HCT116 (cell line): ENCODE measurements at regions not wholly inside any gene's neighbourhood (a gene's known extent, or its start where the extent isn't known, plus 50 kb on each side); places are given as distances from the start of the nearest gene placed in this dataset.

Experiments
- ATAC-seq: fragments of 200-7000 bp; cut with Tn5 transposase; 2 replicates; pipeline ENCODE4 v1.9.1; 2020; ENCODE audit warnings: mild to moderate bottlenecking, moderate library complexity
- BruUV-seq: library from RNA; stranded (reverse); fragments of 400-500 nt; replicated peaks from 2 replicates; lab custom pipeline; 2021; lab: Mats Ljungman, UMichigan
- CTCF ChIA-PET: fragments of 300-600 bp; sonication (Branson Sonifier 250); formaldehyde crosslinking; loops from one replicate; lab custom pipeline; 2021; ENCODE audit warnings: antibody characterized with exemption; lab: Charles Lee
- POLR2A ChIA-PET: fragments of 300-600, 350-600 bp; sonication (Branson Sonifier 250); formaldehyde crosslinking; loops from one replicate; lab custom pipeline; 2021; ENCODE audit warnings: antibody characterized with exemption; lab: Charles Lee
- RAD21 ChIA-PET, 2 experiments: fragments of 300-600 bp; sonication (Branson Sonifier 250); formaldehyde crosslinking; loops; one replicate each; lab custom pipeline; 2023; ENCODE audit warnings: low total read pairs in 2 of 2; ENCODE audit not compliant: uncharacterized antibody in 2 of 2, unreplicated experiment in 2 of 2, low non-redundant PET in 1 of 2; lab: Charles Lee
- DNase-seq: peaks from one replicate; pipeline ENCODE4 v3.0.0-alpha.2; 2010; ENCODE audit warnings: low read depth, low spot score
- H2AFZ ChIP-seq: fragments of 200-600 bp; shearing (Covaris generic), sonication (generic); 2 replicates; pipeline ENCODE4 v1.6.1; 2017; ENCODE audit warnings: low read depth, mixed run types, mixed read lengths, antibody characterized with exemption, low read length; ENCODE audit not compliant: poor library complexity, severe bottlenecking
- H3K27ac ChIP-seq: 2 replicates; pipeline ENCODE4 v1.5.1; 2012; ENCODE audit warnings: low read depth, low read length
- H3K27me3 ChIP-seq: fragments of 200-600 bp; sonication (generic); 2 replicates; pipeline ENCODE4 v1.6.1; 2016; ENCODE audit warnings: mixed run types, low read length, mixed read lengths; ENCODE audit not compliant: insufficient read depth
- H3K36me3 ChIP-seq, 2 experiments: fragments of 200-500 bp in 1 of 2; fragments of 200-600 bp in 1 of 2; sonication (Bioruptor generic) in 1 of 2; sonication (generic) in 1 of 2; 2 replicates each; pipeline versions ENCODE4 v1.5.1 to v1.6.1; 2014 to 2016; ENCODE audit warnings: low read length in 2 of 2, inconsistent platforms in 1 of 2, mixed read lengths in 1 of 2, mixed run types in 1 of 2; ENCODE audit not compliant: insufficient read depth in 2 of 2, control insufficient read depth in 1 of 2
- H3K4me1 ChIP-seq, 2 experiments: fragments of 200-600 bp in 1 of 2; sonication (generic) in 1 of 2; 2 replicates each; pipeline versions ENCODE4 v1.5.1 to v1.6.1; 2012 to 2017; ENCODE audit warnings: low read length in 2 of 2, inconsistent platforms in 1 of 2, mild to moderate bottlenecking in 1 of 2, mixed read lengths in 1 of 2, mixed run types in 1 of 2, moderate library complexity in 1 of 2; ENCODE audit not compliant: insufficient read depth in 2 of 2, control insufficient read depth in 1 of 2
- H3K4me2 ChIP-seq: fragments of 200-600 bp; sonication (generic); 2 replicates; pipeline ENCODE4 v1.6.1; 2017; ENCODE audit warnings: mixed run types, low read length, mixed read lengths
- H3K4me3 ChIP-seq, 2 experiments: fragments of 200-600 bp in 1 of 2; sonication (generic) in 1 of 2; replicated peaks in 1 of 2; 2 replicates each; pipeline ENCODE4 v1.5.1; 2011 to 2016; ENCODE audit warnings: low read length in 2 of 2, control low read depth in 1 of 2, low read depth in 1 of 2, mild to moderate bottlenecking in 1 of 2, mixed read lengths in 1 of 2, mixed run types in 1 of 2
- H3K79me2 ChIP-seq: fragments of 200-600 bp; sonication (generic); 2 replicates; pipeline ENCODE4 v1.6.1; 2017; ENCODE audit warnings: mild to moderate bottlenecking, mixed run types, low read length, moderate library complexity, mixed read lengths; ENCODE audit not compliant: insufficient read depth
- H3K9ac ChIP-seq: fragments of 200-600 bp; sonication (generic); 2 replicates; pipeline ENCODE4 v1.6.1; 2016; ENCODE audit warnings: low read length, mixed read lengths
- H3K9me2 ChIP-seq: fragments of 200-600 bp; sonication (generic), shearing (Covaris generic); 2 replicates; pipeline ENCODE4 v1.6.1; 2017; ENCODE audit warnings: mixed run types, mild to moderate bottlenecking, moderate library complexity; ENCODE audit not compliant: insufficient read depth
- H3K9me3 ChIP-seq, 2 experiments: fragments of 200-500 bp in 1 of 2; fragments of 200-600 bp in 1 of 2; sonication (Bioruptor generic) in 1 of 2; sonication (generic) in 1 of 2; 2 replicates each; pipeline ENCODE4 v1.6.1; 2014 to 2017; ENCODE audit warnings: low read length in 2 of 2, mixed read lengths in 2 of 2, inconsistent platforms in 1 of 2, low read depth in 1 of 2, mild to moderate bottlenecking in 1 of 2, mixed run types in 1 of 2, moderate library complexity in 1 of 2; ENCODE audit not compliant: control insufficient read depth in 1 of 2, insufficient read depth in 1 of 2
- H4K20me1 ChIP-seq: fragments of 200-600 bp; sonication (generic), shearing (Covaris generic); 2 replicates; pipeline ENCODE4 v1.6.1; 2017; ENCODE audit warnings: mixed run types, mild to moderate bottlenecking, moderate library complexity; ENCODE audit not compliant: insufficient read depth
- ATF3 ChIP-seq: IDR thresholded peaks from 2 replicates; pipeline ENCODE4 v1.6.1; 2012
- CBX3 ChIP-seq: IDR thresholded peaks from 2 replicates; pipeline ENCODE4 v1.6.1; 2012; ENCODE audit warnings: low read depth
- CEBPB ChIP-seq: IDR thresholded peaks from 2 replicates; pipeline ENCODE4 v1.6.1; 2012; ENCODE audit warnings: low read depth
- CTCF ChIP-seq, 3 experiments: fragments of 200-600 bp in 1 of 3; sonication (generic) in 1 of 3; IDR thresholded peaks in 2 of 3; conservative IDR thresholded peaks in 1 of 3; 2 replicates each; pipeline ENCODE4 v1.5.1; 2012 to 2017; ENCODE audit warnings: low read depth in 2 of 3, low read length in 2 of 3, antibody characterized with exemption in 1 of 3, borderline replicate concordance in 1 of 3, control low read depth in 1 of 3, mild to moderate bottlenecking in 1 of 3, mixed read lengths in 1 of 3, mixed run types in 1 of 3, moderate library complexity in 1 of 3; ENCODE audit not compliant: insufficient read depth in 1 of 3
- EGR1 ChIP-seq: IDR thresholded peaks from 2 replicates; pipeline ENCODE4 v1.6.1; 2012; ENCODE audit warnings: low read depth
- ELF1 ChIP-seq: IDR thresholded peaks from 2 replicates; pipeline ENCODE4 v1.6.1; 2012; ENCODE audit warnings: low read depth, borderline replicate concordance
- EZH2 ChIP-seq: fragments of 200-600 bp; sonication (generic); IDR thresholded peaks from 2 replicates; pipeline ENCODE4 v1.6.1; 2017; ENCODE audit warnings: antibody characterized with exemption, mixed run types
- FOSL1 ChIP-seq: IDR thresholded peaks from 2 replicates; pipeline ENCODE4 v1.6.1; 2012; ENCODE audit warnings: low read depth
- JUND ChIP-seq: IDR thresholded peaks from 2 replicates; pipeline ENCODE4 v1.6.1; 2012
- MAX ChIP-seq: IDR thresholded peaks from 2 replicates; pipeline ENCODE4 v1.6.1; 2012
- POLR2AphosphoS5 ChIP-seq: IDR thresholded peaks from 2 replicates; pipeline ENCODE4 v1.6.1; 2011; ENCODE audit warnings: mild to moderate bottlenecking, low read depth, low read length, moderate library complexity
- RAD21 ChIP-seq: IDR thresholded peaks from 2 replicates; pipeline ENCODE4 v1.6.1; 2012; ENCODE audit warnings: low read depth, mild to moderate bottlenecking
- SIN3A ChIP-seq: IDR thresholded peaks from 2 replicates; pipeline ENCODE4 v1.6.1; 2012; ENCODE audit warnings: low read depth
- SRF ChIP-seq: IDR thresholded peaks from 2 replicates; pipeline ENCODE4 v1.6.1; 2012; ENCODE audit warnings: low read depth
- TCF7L2 ChIP-seq: IDR thresholded peaks from 2 replicates; pipeline ENCODE4 v1.7.0; 2011; ENCODE audit warnings: borderline replicate concordance, inconsistent platforms; ENCODE audit not compliant: insufficient read depth, insufficient read length; ENCODE audit errors: extremely low read depth
- YY1 ChIP-seq: IDR thresholded peaks from 2 replicates; pipeline ENCODE4 v1.6.1; 2011; ENCODE audit warnings: low read length, low read depth, moderate library complexity, mild to moderate bottlenecking; ENCODE audit not compliant: insufficient replicate concordance; ENCODE audit errors: extremely low read depth
- ZBTB33 ChIP-seq: IDR thresholded peaks from 2 replicates; pipeline ENCODE4 v1.6.1; 2011; ENCODE audit warnings: mild to moderate bottlenecking, low read length, moderate library complexity; ENCODE audit not compliant: insufficient replicate concordance; ENCODE audit errors: extremely low read depth
- ZFX ChIP-seq: fragments of 450-650 bp; IDR thresholded peaks from 2 replicates; pipeline ENCODE4 v1.6.1; 2017
- ZNF274 ChIP-seq: fragments of 200-500 bp; sonication (Bioruptor generic); IDR thresholded peaks from 2 replicates; pipeline ENCODE4 v1.6.1; 2014; ENCODE audit warnings: mild to moderate bottlenecking, low read depth, low read length, inconsistent platforms
- intact Hi-C: fragments of 100-400 bp; cut with micrococcal nuclease; formaldehyde crosslinking; loops from 2 replicates; pipeline ENCODE4 v1.10.0; 2022

GRCh38 chr12:90745211-90745610 lies 209.8 kb downstream of the CCER1 start:
- TF ChIP-seq ATF3 (no peak), JUND (no peak), TCF7L2 (no peak), EGR1 (no peak), MAX (no peak), ZNF274 (no peak), CTCF (IDR thresholded peaks at IDR 0.05 in 2 of 3, conservative IDR thresholded peaks at IDR 0.05 in 1 of 3; ENCODE audit: borderline replicate concordance in 1 of 3, insufficient read depth in 1 of 3, low read depth in 2 of 3, low read length in 2 of 3) (no peak), EZH2 (no peak), ZBTB33 (no peak), YY1 (no peak), SIN3A (no peak), SRF (no peak), CBX3 (no peak), RAD21 (no peak), ZFX (no peak), FOSL1 (no peak), POLR2AphosphoS5 (no peak), ELF1 (no peak), CEBPB (no peak)
- Histone ChIP-seq H3K79me2 (no peaks in the 10 kb centered on the region), H3K36me3 (no peaks in the 10 kb centered on the region), H3K9me3 (no peaks in the 10 kb centered on the region), H3K27ac (no peak overlapping the region), H3K9me2 (no peaks in the 10 kb centered on the region), H2AFZ (no peak overlapping the region), H4K20me1 (no peaks in the 10 kb centered on the region), H3K4me2 (no peak overlapping the region), H3K4me3 (no peak overlapping the region), H3K9ac (no peak overlapping the region), H3K27me3 (no peaks in the 10 kb centered on the region), H3K4me1 (no peaks in the 10 kb centered on the region)
- CTCF ChIA-PET, result no interaction called here
- no peak for DNase-seq
- intact Hi-C loops, result no loop called here
- BruUV-seq, result no TSS peak
- POLR2A ChIA-PET, result no interaction called here
- RAD21 ChIA-PET, result no interaction called here
- no peak for ATAC-seq
